GM18502 (cell line): ENCODE measurements at regions not wholly inside any gene's neighbourhood (a gene's known extent, or its start where the extent isn't known, plus 50 kb on each side); places are given as distances from the start of the nearest gene placed in this dataset.

Experiments
- ATAC-seq: cut with Tn5 transposase; IDR thresholded peaks from one replicate; pipeline ENCODE4 v1.9.1; 2021; ENCODE audit warnings: mild to moderate bottlenecking; ENCODE audit not compliant: unreplicated experiment, poor library complexity

- ATAC-seq = no peak
These were observed 135.1 kb upstream of the MAGI3 start for GRCh38 chr1:113255038-113255719.

- no peak for ATAC-seq
These were observed 134.5 kb upstream of the MAGI3 start for GRCh38 chr1:113255720-113256347.

GRCh38 chr1:113256348-113256729 lies 134.0 kb upstream of the MAGI3 start:
- ATAC-seq = no peak

GRCh38 chr1:113259988-113260387 lies 130.3 kb upstream of the MAGI3 start:
- no peak for ATAC-seq

GRCh38 chr1:113265196-113265595 lies 125.1 kb upstream of the MAGI3 start:
- no peak for ATAC-seq

- ATAC-seq = no peak
These were observed 123.5 kb upstream of the MAGI3 start for GRCh38 chr1:113266788-113267187.

GRCh38 chr1:113269168-113269963 lies 120.9 kb upstream of the MAGI3 start:
- no peak for ATAC-seq

GRCh38 chr1:113271039-113271438 lies 119.3 kb upstream of the MAGI3 start:
- no peak for ATAC-seq

GRCh38 chr1:113275083-113275482 lies 115.2 kb upstream of the MAGI3 start:
- no peak for ATAC-seq

GRCh38 chr1:113275691-113276090 lies 114.6 kb upstream of the MAGI3 start:
- no peak for ATAC-seq

- no peak for ATAC-seq
These were observed 113.8 kb upstream of the MAGI3 start for GRCh38 chr1:113276507-113276906.

- no peak for ATAC-seq
These were observed 111.9 kb upstream of the MAGI3 start for GRCh38 chr1:113278371-113278770.

GRCh38 chr1:113278777-113279176 lies 111.5 kb upstream of the MAGI3 start:
- ATAC-seq = no peak

GRCh38 chr1:113279776-113280391 lies 110.4 kb upstream of the MAGI3 start:
- no peak for ATAC-seq

- ATAC-seq = no peak
These were observed 109.7 kb upstream of the MAGI3 start for GRCh38 chr1:113280581-113280980.

- ATAC-seq = no peak
These were observed 108.8 kb upstream of the MAGI3 start for GRCh38 chr1:113281550-113281949.

- ATAC-seq = no peak
These were observed 108.1 kb upstream of the MAGI3 start for GRCh38 chr1:113282008-113282892.

- no peak for ATAC-seq
These were observed 107.4 kb upstream of the MAGI3 start for GRCh38 chr1:113282893-113283285.

- no peak for ATAC-seq
These were observed 106.4 kb upstream of the MAGI3 start for GRCh38 chr1:113283914-113284313.

- ATAC-seq = no peak
These were observed 104.2 kb upstream of the MAGI3 start for GRCh38 chr1:113286156-113286555.
